NCI-H2196 treated with DMSO at 0.1 percent for 48 hours (cell line): ENCODE measurements at regions not wholly inside any gene's neighbourhood (a gene's known extent, or its start where the extent isn't known, plus 50 kb on each side); places are given as distances from the start of the nearest gene placed in this dataset.
"Not testable (repeated sequence)": the region's sequence is repeated elsewhere in the genome, so short reads cannot be mapped to it uniquely, and the experiment has no call there.

Source experiments
- DNase-seq: peaks from one replicate; lab custom pipeline; 2025; ENCODE audit not compliant: unreplicated experiment; lab: John Stamatoyannopoulos, UW

DNA sequence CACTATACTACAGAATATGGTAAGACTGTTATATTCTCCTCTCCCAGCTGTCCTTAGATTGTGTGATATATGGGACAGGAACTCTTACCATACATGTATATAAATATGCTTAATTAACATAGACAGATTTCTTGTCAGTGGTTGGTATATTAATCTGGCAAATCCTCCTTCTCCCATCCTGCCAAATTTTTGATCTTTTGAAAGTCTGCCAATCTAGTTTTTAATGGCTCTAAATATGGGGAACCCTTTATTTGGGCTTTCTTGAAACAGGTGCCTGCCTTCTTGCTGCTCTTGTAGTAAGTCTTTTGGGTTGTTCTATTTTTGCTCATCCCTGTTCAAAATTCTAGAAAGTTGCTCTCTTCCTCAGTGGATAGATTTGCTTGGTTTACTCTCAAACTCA is 63.5 kb downstream of the SPATA31D1 start:
- DNase-seq: no peak

DNA sequence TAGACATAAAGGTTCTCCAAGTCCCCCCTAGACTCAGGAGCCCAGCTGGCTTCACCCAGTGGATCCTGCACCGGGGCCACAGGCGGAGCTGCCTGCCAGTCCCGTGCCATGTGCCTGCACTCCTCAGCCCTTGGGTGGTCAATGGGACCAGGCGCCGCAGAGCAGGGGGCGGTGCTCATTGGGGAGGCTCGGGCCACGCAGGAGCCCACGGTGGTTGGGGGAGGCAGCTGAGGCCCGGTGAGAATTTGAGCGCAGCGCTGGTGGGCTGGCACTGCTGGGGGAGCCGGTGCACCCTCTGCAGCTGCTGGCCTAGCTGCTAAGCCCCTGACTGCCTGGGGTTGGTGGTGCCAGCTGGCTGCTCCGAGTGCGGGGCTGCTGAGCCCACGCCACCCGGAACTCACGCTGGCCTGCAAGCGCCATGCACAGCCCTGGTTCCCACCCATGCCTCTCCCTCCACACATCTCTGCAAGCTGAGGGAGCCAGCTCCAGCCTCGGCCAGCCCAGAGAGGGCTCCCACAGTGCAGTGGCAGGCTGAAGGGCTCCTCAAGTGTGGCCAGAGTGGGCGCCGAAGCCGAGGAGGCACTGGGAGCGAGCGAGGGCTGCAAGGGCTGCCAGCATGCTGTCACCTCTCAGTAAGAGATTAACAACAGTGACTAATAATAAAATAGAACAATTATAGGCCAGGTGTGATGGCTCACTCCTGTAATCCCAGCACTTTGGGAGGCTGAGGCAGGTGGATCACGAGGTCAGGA is 65.9 kb downstream of the SPATA31D1 start:
- DNase-seq: no peak

DNA sequence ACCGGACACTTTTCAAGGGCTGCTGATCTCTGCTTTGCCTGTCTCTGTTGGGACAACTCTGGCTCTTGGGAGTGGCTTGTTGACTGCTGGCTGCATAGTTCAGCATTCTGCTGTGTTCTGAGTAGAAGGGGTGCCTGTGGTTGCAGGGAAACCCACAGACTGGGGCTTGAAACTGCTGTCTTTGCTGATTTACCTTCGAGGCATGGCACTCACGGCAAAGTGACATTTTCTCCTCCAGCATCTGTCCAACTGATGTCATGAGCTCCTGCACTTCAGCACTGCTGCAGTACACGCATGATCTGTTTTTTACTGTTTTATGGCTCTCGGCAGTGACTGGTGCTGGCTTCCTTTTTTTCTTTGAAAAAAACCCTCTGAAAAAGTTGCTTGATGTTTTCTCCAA is 69.2 kb downstream of the SPATA31D1 start:
- no peak for DNase-seq

DNA sequence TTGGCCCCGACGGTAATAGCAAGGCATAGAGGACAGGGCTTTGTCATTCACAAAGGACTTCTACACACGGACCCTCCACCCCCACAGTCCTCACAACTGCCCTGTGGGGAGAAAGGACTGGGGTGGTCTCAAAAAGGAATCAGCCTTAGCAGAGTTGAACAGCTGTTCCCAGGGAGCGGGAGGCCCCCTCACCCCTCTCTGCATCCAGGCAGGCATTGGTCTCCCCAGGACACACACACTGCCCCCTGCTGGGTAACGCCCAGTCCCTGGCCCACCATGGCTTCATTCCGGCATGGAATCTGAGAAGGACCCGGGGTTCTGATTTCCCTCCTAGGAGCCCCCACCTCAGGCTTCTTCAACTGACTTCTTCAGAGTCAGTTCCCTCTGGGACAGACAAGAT is 73.2 kb downstream of the SPATA31D1 start:
- DNase-seq: not testable (repeated sequence)

DNA sequence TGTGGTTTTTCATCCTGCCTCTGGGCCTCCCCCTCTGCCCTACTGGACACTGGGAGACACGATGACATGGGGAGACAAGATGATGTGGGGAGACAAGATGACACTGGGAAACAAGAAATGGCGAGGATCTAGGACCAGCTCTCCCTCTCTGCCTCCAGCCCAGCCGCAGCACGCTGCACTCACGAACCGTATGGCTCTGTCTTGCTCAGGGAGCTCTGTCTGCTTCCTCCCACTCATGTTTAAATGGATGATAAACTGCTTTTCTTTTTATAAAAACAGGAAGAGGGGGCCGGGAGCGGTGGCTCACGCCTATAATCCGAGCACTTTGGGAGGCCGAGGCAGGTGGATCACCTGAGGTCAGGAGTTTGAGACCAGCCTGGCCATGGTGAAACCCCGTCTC is 73.7 kb downstream of the SPATA31D1 start:
- DNase-seq: no peak

DNA sequence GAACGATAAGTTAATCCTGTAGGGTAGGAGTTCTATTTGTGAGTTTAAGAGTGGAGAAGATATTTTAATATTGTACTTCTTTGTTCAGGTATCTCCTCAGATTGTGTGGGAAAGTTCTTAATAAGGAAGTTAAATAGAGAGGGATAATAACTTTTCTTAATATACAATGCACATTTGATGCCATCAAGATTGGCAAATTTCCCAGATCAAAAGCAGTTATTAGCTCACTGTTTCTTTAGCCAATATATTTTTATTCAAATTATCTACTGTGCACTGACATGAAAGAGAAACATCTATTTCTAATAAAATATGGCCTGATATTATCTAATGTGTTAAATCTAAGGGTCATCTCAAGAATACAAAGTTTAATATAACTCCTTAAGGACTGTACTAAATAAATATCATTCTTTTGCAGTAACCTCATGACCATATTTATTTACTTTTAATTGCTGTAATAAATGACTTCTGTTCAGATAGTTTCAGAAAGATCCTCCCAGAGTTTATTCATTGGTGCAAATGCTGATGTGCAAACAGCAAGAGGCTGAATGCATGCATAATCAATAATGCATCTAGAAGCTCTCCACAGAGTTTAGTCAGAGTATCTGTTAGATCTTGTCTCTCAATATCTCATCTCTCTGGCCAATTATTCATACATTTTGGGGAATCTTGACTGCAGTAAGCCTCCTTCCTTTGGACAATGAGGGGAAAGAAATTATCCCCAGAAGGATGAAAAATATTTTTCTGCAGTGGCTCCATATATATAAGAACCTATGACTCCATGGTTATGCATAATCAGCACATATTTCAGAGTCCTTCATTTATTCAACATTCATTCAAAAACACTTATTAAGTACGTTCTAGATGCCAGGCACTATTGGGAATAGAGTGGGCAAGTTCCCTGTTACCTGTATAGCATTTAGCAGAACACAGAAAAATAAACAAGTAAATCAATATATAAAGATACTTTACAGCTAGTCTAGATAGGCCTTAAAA is 85.3 kb downstream of the SPATA31D1 start:
- DNase-seq: no peak

DNA sequence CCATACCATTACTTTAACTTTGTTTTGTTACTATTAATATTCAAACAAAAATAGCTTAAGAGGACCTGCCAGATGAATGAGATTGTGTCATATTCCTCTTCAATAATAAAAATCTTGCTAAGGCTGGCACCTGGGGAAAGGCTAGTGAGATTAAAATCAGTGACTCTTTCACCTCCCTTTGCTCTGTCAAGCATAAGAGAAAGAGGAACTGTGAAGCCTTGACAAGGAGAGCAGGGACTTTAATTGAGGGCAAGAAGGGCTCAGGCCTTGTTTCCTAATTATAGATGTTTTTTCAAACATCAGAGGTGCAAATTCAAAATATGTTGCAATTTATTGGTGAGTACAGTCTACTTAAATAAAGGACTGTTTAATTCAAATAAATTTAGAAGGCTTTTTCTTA is 91.7 kb downstream of the SPATA31D1 start:
- DNase-seq: no peak

DNA sequence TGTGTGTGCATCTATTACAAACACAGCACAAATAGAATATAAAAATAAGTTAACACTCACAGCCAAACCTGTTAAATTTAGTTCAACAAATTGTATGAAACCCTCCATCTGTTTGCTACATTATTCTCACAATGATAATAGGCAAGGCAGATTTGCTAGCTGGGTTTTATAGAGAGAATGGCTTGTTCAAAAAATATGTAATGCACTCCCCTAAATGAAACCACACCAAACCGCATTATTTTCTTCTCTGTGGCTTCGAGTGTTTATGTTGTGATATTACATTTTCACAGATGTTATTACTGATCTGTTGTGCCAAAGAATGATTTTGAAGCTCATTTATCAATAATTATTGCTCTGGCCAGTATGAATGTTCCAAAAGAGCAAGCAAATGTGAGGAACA is 92.9 kb downstream of the SPATA31D1 start:
- DNase-seq: no peak

DNA sequence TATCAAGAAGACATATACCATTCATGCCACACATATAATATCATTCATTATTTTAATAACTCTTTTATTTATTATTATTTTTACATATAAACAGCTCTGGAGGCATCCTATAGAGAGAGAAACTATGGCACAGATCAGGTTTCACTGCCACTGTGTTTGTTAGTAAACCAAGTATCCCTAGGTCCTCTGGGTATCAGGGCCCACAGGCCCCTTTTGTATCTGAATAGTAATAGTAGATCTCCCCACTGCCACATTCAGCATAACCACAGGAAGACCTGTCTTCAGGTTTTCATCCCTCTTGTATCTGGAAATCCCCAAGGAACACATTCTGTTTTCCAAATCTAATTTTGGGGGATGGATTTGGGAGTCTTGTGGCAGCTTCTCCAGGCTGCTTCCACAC is 94.0 kb downstream of the SPATA31D1 start:
- DNase-seq: no peak

DNA sequence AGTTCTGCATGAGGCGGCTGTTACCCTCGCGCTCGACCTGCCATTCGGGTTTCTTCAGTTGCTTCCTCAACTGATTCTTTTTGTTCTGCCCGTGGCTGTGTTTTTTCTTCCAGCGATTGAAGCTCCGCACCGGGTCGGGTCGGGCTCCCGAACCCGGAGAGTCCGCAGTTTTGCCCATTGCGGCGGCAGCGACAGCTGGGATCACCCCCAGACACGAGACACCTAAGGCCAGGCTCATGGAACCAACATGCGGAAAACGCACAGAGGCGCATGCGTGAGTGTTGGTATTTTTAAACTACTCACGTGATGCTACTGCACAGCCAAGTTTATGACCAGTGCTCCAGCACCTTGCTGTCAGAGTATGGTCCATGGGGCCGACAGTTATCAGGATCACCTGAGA is 100.0 kb downstream of the SPATA31D1 start:
- no peak for DNase-seq

DNA sequence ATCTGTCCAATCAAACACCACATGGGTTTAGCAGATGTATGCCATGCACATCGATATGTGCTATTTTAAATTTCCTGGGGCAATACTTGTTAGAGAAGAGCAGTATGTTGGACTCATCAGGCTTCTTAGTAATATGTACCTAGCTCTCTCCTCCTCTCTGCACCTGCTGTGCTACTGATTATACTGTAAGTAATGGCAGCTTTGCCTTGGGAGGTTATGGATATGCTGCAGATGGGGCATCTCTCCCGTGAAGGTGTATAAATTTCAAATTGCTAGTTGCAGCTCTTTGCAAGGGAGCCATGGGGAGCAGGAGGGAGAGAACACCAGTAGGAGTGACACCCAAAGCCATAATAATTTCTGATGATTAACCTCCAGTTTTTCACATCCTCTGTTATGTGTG is 101.5 kb downstream of the SPATA31D1 start:
- DNase-seq: no peak

DNA sequence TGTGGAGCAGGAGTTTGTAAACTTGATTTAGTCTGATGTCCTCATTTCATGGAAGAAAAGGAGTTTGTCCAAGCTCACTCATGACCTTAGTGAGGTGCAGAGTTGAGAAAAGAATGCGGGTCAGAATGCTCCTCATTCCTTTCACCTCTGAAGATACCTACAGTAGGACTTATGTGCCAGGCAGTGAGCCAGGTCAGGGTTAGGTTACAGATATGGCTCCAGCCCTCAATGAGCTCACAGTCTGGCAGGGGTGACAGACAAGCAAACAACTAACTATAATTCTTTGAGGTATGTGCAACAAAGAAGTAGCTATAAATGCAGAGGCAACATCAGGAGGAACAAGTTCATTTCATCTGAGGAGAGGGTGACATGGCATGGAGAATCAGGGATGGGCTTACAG is 102.5 kb downstream of the SPATA31D1 start:
- peak; percentile 6 for DNase-seq

DNA sequence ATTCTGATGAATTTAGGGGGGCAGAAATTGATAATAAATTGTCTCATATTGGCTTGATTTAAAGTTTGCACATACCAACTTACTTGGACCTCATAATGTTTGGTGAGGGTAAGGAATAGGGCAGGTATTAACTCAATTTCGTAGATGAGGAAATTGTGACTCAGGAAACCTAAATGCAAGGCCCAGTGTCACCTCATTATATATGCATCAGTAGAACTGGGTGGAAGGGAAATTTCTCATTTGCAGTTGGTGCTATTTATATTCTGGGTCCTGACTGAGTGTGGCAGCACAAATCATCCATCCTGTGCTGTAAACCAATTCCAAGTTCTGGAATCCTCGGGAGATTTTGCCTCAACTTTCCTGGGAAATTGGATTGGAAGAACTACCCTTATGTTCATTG is 103.0 kb downstream of the SPATA31D1 start:
- DNase-seq: no peak

DNA sequence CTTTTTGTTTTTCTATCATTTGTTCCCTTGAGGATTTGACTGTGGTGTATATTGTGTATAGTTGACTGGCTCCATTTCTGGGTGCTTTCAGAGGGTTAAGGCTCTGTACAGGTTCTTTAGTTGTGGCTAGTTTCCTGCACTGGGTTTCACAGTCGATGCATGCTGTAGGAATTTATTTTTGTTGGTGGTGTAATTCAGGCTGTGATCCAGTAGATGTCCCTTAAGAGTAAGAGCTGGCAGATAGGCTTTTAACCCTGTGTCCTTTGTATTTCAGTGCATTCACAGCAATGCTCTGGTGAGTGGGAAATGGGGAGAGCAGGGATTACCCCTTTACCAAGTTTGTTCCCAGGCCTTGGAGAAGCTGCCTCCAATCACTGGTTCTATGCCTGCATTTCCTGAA is 112.9 kb downstream of the SPATA31D1 start:
- no peak for DNase-seq

DNA sequence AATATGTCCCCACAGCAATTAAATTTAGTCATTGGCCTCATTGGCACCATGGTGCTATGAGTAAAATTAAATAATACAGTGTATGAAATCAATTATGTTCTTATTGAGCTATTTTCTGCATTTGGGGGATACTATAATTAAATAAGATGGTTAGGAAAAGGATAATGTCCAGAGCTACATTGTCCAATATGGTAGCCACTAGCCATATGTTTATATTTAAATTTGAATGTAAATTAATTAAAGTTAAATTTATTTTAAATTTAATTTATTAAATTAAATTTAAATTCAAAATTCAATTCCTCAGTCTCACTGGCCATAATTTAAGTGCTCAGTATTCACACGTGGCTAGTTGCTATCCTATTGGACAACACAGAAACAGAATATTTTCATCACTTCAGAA is 115.7 kb downstream of the SPATA31D1 start:
- no peak for DNase-seq

DNA sequence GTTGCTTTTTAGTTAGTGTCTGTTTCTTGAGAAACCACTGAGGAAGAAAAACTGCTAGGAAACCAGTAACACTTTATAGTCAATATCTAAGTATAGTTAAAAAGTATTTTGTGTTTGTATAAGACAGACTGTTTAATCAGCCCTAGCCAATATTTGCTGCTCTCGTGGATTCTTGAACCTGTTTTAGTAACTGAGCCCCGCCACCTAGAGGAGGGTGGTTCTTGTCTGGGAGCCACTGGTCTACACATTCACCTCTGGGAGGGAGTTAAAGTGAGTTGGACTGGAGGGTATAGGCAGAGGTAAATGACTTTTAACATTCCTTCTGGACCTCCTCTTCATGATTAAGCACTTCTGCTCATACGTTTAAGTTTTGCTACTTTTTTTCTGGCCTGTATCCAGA is 117.2 kb downstream of the SPATA31D1 start:
- no peak for DNase-seq

DNA sequence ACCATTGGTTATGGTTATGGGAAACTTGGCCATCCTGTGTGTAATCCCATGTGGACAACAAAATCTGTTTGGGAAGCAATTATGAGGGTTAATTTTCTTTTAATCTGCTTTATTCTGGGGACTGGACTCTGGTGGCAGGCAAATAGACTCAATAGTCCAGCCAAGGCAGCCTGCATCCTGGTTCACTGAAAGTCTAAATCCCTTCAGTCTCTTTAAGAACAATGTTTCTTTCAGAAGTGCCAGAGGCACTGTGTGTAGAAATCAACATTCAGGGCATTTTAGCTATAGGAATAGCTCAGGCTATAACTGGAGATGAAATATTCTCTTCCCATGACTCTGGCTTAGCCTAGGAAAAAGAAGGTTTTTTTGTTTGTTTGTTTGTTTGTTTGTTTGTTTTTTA is 118.0 kb downstream of the SPATA31D1 start:
- DNase-seq: no peak

DNA sequence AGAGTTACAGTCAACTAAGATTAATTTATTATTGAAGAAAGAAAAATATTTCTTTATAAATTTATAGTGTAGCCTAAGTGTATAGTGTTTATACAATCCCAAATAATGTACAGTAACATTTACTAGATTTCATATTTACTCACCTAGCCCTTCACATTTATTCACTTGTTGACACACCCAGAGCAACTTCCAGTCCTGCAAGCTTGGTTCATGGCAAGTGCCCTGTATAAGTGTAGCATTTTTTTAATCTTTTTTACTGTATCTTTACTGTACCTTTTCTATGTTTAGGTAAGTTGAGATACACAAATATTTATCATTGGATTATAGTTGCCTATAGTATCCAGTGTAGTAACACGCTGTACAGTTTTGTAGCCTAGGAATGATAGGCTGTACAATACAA is 119.9 kb downstream of the SPATA31D1 start:
- no peak for DNase-seq

DNA sequence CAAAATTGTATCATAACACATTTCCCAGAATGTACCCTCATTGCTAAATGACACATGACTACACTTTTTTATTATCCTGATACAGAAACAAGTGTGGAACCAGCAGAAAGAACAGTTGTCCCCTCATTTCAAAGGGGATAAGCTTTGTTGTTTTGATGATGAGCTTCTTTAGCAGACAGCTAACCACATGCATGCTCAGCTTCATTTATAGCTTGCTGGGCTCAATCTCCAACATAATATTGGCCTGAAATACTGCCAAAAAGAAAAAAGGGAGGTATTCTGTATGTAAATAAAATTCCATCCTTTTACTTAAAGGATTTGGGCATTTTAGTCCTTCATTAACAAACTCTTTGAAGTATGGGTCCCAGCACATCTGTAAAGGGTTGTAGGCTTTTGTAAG is 120.4 kb downstream of the SPATA31D1 start:
- no peak for DNase-seq

DNA sequence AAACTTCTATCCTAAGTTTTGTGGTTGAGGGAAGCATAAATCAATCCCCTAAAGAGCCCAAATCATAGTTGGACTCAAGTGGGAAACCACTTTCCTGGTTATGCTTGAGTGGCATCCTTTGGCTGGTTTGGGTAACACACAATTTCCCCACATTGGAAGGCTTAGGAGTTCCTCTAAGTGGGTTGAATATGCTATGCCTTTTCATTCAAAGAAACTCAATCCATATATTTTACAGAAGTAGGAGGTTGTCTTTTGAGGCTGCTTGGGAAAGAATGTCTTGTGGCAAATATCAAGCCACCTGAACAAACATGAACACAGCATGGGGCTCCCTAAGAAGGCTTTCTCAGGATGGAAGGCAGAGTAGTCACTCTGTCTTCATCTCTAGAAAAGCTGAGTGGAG is 121.1 kb downstream of the SPATA31D1 start:
- DNase-seq: no peak

DNA sequence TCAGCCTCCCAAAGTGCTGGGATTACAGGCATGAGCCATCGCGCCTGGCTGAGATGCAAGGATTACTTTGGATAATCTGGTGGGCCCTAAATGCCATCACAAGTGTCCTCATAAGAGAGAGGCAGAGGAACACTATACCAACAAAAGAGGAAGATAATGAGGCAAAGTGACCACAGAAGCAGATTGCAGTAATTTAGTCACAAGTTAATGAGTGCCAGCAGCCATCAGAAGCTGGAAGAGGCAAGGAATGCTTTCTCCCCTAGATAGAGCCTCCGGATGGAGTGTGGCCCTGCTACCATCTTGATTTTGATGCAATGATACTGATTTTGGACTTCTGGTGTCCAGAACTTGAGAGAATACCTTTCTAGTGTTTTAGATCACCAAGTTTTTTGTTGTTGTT is 122.3 kb downstream of the SPATA31D1 start:
- DNase-seq: no peak

DNA sequence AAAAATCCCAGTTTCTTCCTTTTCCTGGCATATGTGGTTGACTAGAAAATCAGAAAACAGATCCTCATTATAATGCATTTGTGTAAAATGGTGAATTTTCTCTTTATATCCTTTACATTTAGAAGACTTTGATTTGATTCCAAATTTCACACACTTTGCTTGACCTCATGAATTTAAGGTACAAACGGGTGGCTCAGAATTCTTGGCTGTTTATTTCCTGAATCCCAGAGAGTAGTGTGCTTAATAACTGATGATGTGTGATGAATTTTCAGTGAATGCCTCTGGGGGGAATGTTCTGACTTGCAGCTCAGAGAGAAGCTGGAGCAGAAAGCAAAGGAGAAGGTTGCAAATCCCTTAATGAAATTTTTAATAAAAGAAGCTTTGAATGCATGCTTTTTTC is 126.8 kb downstream of the SPATA31D1 start:
- no peak for DNase-seq
